ENCODE measurements at regions not wholly inside any gene's neighbourhood (a gene's known extent, or its start where the extent isn't known, plus 50 kb on each side); places are given as distances from the start of the nearest gene placed in this dataset.
"Not testable (repeated sequence)": the region's sequence is repeated elsewhere in the genome, so short reads cannot be mapped to it uniquely, and the experiment has no call there.

DNA sequence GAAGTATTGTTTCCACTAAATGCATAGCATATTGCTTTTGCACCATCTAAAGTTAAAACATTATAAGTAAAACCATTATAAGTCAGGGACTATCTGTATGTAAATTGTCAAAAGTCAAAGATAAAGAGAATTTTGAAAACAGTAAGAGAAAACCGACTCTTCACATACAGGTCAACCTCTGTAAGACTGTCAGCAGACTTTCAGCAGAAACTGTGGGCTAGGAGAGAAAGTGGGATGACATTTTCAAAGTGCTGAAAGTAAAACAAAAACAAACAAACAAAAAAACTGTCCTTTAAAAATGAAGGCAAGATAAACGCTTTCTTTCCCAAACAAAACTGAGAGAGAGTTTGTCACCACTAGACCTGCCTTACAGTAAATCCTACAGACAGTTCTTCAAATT is 122.9 kb upstream of the ID2 start:
- no peak for TF ChIP-seq EP300 (IDR thresholded peaks at IDR 0.05)
- no peak for TF ChIP-seq MAZ (IDR thresholded peaks at IDR 0.05; ENCODE audit: borderline replicate concordance, low read depth, low read length)
- TF ChIP-seq CHD2 (IDR thresholded peaks at IDR 0.05; ENCODE audit: low read length, partially characterized antibody) = no peak
- no peak for TF ChIP-seq EHMT2 (IDR thresholded peaks at IDR 0.05; ENCODE audit: low read depth)
- TF ChIP-seq RNF2 (IDR thresholded peaks at IDR 0.05; ENCODE audit: borderline replicate concordance, low read depth) = no peak
- TF ChIP-seq JUNB (IDR thresholded peaks at IDR 0.05) = no peak
- TF ChIP-seq SREBF2 (IDR thresholded peaks at IDR 0.05) = no peak
- no peak for TF ChIP-seq RAD21 (conservative IDR thresholded peaks at IDR 0.05 in 1 of 2, IDR thresholded peaks at IDR 0.05 in 1 of 2)
- no peak for TF ChIP-seq JUN (IDR thresholded peaks at IDR 0.05)
- TF ChIP-seq HOXB5 (CRISPR knock-in tag; IDR thresholded peaks at IDR 0.05) = no peak
- TF ChIP-seq GATA3 (IDR thresholded peaks at IDR 0.05; ENCODE audit: borderline replicate concordance) = no peak
- no peak for TF ChIP-seq EHF (CRISPR knock-in tag; IDR thresholded peaks at IDR 0.05)
- no peak for TF ChIP-seq RFX5 (IDR thresholded peaks at IDR 0.05)
- TF ChIP-seq, protein P1, sequence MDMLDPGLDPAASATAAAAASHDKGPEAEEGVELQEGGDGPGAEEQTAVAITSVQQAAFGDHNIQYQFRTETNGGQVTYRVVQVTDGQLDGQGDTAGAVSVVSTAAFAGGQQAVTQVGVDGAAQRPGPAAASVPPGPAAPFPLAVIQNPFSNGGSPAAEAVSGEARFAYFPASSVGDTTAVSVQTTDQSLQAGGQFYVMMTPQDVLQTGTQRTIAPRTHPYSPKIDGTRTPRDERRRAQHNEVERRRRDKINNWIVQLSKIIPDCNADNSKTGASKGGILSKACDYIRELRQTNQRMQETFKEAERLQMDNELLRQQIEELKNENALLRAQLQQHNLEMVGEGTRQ (IDR thresholded peaks at IDR 0.05) = no peak
- no peak for TF ChIP-seq POLR2AphosphoS2 (conservative IDR thresholded peaks at IDR 0.05; ENCODE audit: low read length)
- TF ChIP-seq, protein P2, sequence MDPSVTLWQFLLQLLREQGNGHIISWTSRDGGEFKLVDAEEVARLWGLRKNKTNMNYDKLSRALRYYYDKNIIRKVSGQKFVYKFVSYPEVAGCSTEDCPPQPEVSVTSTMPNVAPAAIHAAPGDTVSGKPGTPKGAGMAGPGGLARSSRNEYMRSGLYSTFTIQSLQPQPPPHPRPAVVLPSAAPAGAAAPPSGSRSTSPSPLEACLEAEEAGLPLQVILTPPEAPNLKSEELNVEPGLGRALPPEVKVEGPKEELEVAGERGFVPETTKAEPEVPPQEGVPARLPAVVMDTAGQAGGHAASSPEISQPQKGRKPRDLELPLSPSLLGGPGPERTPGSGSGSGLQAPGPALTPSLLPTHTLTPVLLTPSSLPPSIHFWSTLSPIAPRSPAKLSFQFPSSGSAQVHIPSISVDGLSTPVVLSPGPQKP (IDR thresholded peaks at IDR 0.05; ENCODE audit: low read depth, low read length) = no peak
- TF ChIP-seq, protein P3, sequence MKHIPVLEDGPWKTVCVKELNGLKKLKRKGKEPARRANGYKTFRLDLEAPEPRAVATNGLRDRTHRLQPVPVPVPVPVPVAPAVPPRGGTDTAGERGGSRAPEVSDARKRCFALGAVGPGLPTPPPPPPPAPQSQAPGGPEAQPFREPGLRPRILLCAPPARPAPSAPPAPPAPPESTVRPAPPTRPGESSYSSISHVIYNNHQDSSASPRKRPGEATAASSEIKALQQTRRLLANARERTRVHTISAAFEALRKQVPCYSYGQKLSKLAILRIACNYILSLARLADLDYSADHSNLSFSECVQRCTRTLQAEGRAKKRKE (CRISPR knock-in tag; IDR thresholded peaks at IDR 0.05; ENCODE audit: low read depth) = no peak
- no peak for ATAC-seq
- WGBS (ENCODE audit: missing lambda C conversion rate) = 18% methylated on average over 2 of the region's 2 CpGs
- no peak overlapping the region for H3K4me3 ChIP-seq
- no peaks in the 10 kb centered on the region for H3K4me1 ChIP-seq
- peaks cover 29% of the 10 kb centered on the region for H3K9me3 ChIP-seq
- ChIA-PET POLR2A (no interaction called here), CTCF (no interaction called here)
- H3K27ac ChIP-seq = no peak overlapping the region
- DNase-seq (ENCODE audit: low read depth in 1 of 2, low spot score in 1 of 2) = no peak
- H3K4me2 ChIP-seq = no peak overlapping the region
- no peak for FAIRE-seq

DNA sequence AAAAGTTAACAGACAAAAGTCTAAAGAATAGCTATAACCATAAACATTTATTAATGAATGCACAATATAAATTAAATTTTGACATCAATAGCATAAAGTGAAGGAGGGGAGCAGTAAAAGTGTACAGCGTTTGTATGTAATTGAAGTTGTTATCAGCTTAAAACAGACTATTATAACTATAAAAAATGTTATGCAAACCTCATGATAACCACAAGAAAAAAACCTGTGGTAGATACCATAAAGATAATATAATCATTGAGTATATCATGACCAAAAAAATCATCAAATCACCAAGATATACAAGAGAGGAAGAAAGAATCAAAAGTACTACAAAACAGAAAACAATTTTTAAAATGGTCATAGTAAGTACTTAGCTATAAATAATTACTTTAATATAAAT is 122.1 kb upstream of the ID2 start:
- Histone ChIP-seq H3K9me3 (peaks cover 29% of the 10 kb centered on the region), H3K4me1 (no peaks in the 10 kb centered on the region), H3K4me3 (no peak overlapping the region), H3K4me2 (no peak overlapping the region), H3K27ac (no peak overlapping the region)
- FAIRE-seq = no peak
- POLR2A ChIA-PET = interaction anchor here (0.7 kb wide), 1 partner anchor 122 kb away, joined by 3 read pairs; the partner anchor contains the start of gene ID2
- no peak for ATAC-seq
- no peak for DNase-seq (ENCODE audit: low read depth in 1 of 2, low spot score in 1 of 2)
- 46% methylated on average over 1 of the region's 1 CpG for WGBS (ENCODE audit: missing lambda C conversion rate)
- TF ChIP-seq MAFK (IDR thresholded peaks at IDR 0.05; ENCODE audit: partially characterized antibody) (no peak), CHD4 (IDR thresholded peaks at IDR 0.05; ENCODE audit: borderline replicate concordance) (no peak), SMC3 (IDR thresholded peaks at IDR 0.05) (no peak), FOSL2 (IDR thresholded peaks at IDR 0.05) (no peak), FOSL2 (CRISPR knock-in tag; IDR thresholded peaks at IDR 0.05) (no peak), RAD21 (conservative IDR thresholded peaks at IDR 0.05 in 1 of 2, IDR thresholded peaks at IDR 0.05 in 1 of 2) (no peak), ZSCAN20 (CRISPR knock-in tag; IDR thresholded peaks at IDR 0.05) (no peak), RNF2 (IDR thresholded peaks at IDR 0.05; ENCODE audit: borderline replicate concordance, low read depth) (no peak), FOXS1 (CRISPR knock-in tag; IDR thresholded peaks at IDR 0.05) (no peak), ZFP36 (IDR thresholded peaks at IDR 0.05; ENCODE audit: borderline replicate concordance, partially characterized antibody) (no peak), POLR2AphosphoS2 (conservative IDR thresholded peaks at IDR 0.05; ENCODE audit: low read length) (no peak)
- TF ChIP-seq, protein P4, sequence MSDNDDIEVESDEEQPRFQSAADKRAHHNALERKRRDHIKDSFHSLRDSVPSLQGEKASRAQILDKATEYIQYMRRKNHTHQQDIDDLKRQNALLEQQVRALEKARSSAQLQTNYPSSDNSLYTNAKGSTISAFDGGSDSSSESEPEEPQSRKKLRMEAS (IDR thresholded peaks at IDR 0.05) = no peak
- CTCF ChIA-PET = interaction anchor here (1.1 to 1.2 kb wide), 2 partner anchors 12 to 103 kb away, joined by 3 read pairs; no protein-coding TSS in a partner anchor

DNA sequence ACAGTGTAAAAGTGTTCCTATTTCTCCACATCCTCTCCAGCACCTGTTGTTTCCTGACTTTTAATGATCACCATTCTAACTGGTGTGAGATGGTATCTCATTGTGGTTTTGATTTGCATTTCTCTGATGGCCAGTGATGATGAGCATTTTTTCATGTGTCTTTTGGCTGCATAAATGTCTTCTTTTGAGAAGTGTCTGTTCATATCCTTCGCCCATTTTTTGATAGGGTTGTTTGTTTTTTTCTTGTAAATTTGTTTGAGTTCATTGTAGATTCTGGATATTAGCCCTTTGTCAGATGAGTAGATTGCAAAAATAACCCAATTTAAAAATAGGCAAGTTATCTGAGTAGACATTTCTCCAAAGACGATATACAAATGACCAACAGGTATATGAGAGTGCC is 120.2 kb upstream of the ID2 start:
- 23% methylated on average over 2 of the region's 2 CpGs for WGBS (ENCODE audit: missing lambda C conversion rate)
- H3K4me2 ChIP-seq; ATAC-seq; DNase-seq (ENCODE audit: low read depth in 1 of 2, low spot score in 1 of 2); H3K4me1 ChIP-seq; H3K4me3 ChIP-seq; POLR2A ChIA-PET; FAIRE-seq; CTCF ChIA-PET; H3K27ac ChIP-seq: not testable (repeated sequence)
- peaks cover 26% of the 10 kb centered on the region for H3K9me3 ChIP-seq
